ENCODE measurements at regions not wholly inside any gene's neighbourhood (a gene's known extent, or its start where the extent isn't known, plus 50 kb on each side); places are given as distances from the start of the nearest gene placed in this dataset.

- ChIA-PET POLR2A (no interaction called here), RAD21 (ENCODE audit: low non-redundant PET in 1 of 2, low total read pairs in 2 of 2, uncharacterized antibody in 2 of 2, unreplicated experiment in 2 of 2) (no interaction called here), CTCF (no interaction called here)
- intact Hi-C loops (cut with micrococcal nuclease): no loop called here
- H3K36me3 ChIP-seq (ENCODE audit: control insufficient read depth in 1 of 2, insufficient read depth in 2 of 2, low read length in 2 of 2): no peaks in the 10 kb centered on the region
- H3K4me2 ChIP-seq (ENCODE audit: low read length): no peak overlapping the region
- H3K9ac ChIP-seq (ENCODE audit: low read length): no peak overlapping the region
- no peak overlapping the region for H3K4me3 ChIP-seq (replicated peaks in 1 of 2; ENCODE audit: low read depth in 1 of 2, low read length in 2 of 2)
- ATAC-seq (no peak), DNase-seq (ENCODE audit: low read depth, low spot score) (no peak)
- no peak overlapping the region for H3K27ac ChIP-seq (ENCODE audit: low read depth, low read length)
- no peaks in the 10 kb centered on the region for H3K4me1 ChIP-seq (ENCODE audit: control insufficient read depth in 1 of 2, insufficient read depth in 2 of 2, low read length in 2 of 2)
- TF ChIP-seq REST (IDR thresholded peaks at IDR 0.05; ENCODE audit: low read depth) (no peak), ZFX (IDR thresholded peaks at IDR 0.05) (no peak), SP1 (IDR thresholded peaks at IDR 0.05; ENCODE audit: low read depth) (no peak), POLR2AphosphoS5 (IDR thresholded peaks at IDR 0.05; ENCODE audit: low read depth, low read length) (no peak), FOSL1 (IDR thresholded peaks at IDR 0.05; ENCODE audit: low read depth) (no peak), SRF (IDR thresholded peaks at IDR 0.05; ENCODE audit: low read depth) (no peak), JUND (IDR thresholded peaks at IDR 0.05) (no peak), EZH2 (IDR thresholded peaks at IDR 0.05) (no peak), TCF7L2 (IDR thresholded peaks at IDR 0.05; ENCODE audit: borderline replicate concordance, extremely low read depth, insufficient read depth, insufficient read length) (no peak), ZNF274 (IDR thresholded peaks at IDR 0.05; ENCODE audit: low read depth, low read length) (no peak), RAD21 (IDR thresholded peaks at IDR 0.05; ENCODE audit: low read depth) (no peak)
- H4K20me1 ChIP-seq (ENCODE audit: insufficient read depth): no peaks in the 10 kb centered on the region
- no peak overlapping the region for H2AFZ ChIP-seq (ENCODE audit: low read depth, low read length, poor library complexity, severe bottlenecking)
- BruUV-seq (replicated peaks): no TSS peak
- no peaks in the 10 kb centered on the region for H3K27me3 ChIP-seq (ENCODE audit: insufficient read depth, low read length)
- H3K79me2 ChIP-seq (ENCODE audit: insufficient read depth, low read length): no peaks in the 10 kb centered on the region
- no peaks in the 10 kb centered on the region; the same call in 1 of the 2 replicates for H3K9me2 ChIP-seq (ENCODE audit: insufficient read depth)
- no peaks in the 10 kb centered on the region for H3K9me3 ChIP-seq (ENCODE audit: control insufficient read depth in 1 of 2, insufficient read depth in 1 of 2, low read depth in 1 of 2, low read length in 2 of 2)
Observed at GRCh38 chr7:26937939-26938623, 73.7 kb upstream of the SKAP2 start.

Data from HCT116 (cell line).